ENCODE measurements at regions not wholly inside any gene's neighbourhood (a gene's known extent, or its start where the extent isn't known, plus 50 kb on each side); places are given as distances from the start of the nearest gene placed in this dataset.

DNA sequence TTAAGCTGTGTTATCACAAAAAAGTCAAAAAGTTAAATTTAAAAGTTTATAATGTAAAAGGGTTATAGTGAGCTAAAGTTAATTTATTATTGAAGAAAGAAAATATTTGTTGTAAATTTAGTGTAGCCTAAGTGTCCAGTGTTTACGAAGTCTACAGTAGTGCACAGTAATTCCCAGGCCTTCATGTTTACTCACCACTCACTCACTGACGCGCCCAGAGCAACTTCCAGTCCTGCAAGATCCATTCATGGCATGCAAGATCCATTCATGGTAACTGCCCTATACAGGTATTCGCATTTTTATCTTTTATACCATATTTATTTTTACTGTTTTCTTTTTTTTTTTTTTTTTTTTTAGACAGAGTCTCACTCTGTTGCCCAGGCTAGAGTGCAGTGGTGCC, 69.5 kb downstream of the TPRA1 start:
- intact Hi-C loops (cut with micrococcal nuclease), result no loop called here

More for the DNA sequence above, 69.5 kb downstream of the TPRA1 start:
- H3K27ac ChIP-seq (ENCODE audit: insufficient read depth, low read length), result no peak overlapping the region
- dilution Hi-C loops (cut with HindIII; ENCODE audit: low sequenced_read_pairs, unreplicated experiment) (no loop called here), in situ Hi-C loops (cut with MboI; ENCODE audit: low sequenced_read_pairs) (no loop called here)
- no peak overlapping the region for H3K4me2 ChIP-seq (ENCODE audit: low read depth, low read length)
- no peak overlapping the region for H2AFZ ChIP-seq (replicated peaks; ENCODE audit: low read length, poor library complexity)
- H4K20me1 ChIP-seq (ENCODE audit: insufficient read depth, low read length), result no peaks in the 10 kb centered on the region
- H4K5ac ChIP-seq (ENCODE audit: low read depth, low read length), result no peak overlapping the region
- no peak overlapping the region for H3K9ac ChIP-seq (ENCODE audit: low read depth, low read length)
- no peak overlapping the region for H3K18ac ChIP-seq (ENCODE audit: low read depth, low read length)
- no peak overlapping the region for H2BK5ac ChIP-seq (ENCODE audit: low read depth, low read length, poor library complexity, severe bottlenecking)
- H3K23ac ChIP-seq (ENCODE audit: low read depth, low read length), result no peak overlapping the region
- H2AK9ac ChIP-seq (replicated peaks; ENCODE audit: low read depth, low read length, poor library complexity), result no peak overlapping the region
- ChIA-PET POLR2A (ENCODE audit: unreplicated experiment) (no interaction called here), CTCF (interaction anchor here (0.9 kb wide), 1 partner anchor 26 kb away, joined by 3 read pairs; no protein-coding TSS in a partner anchor)
- H3K9me1 ChIP-seq (ENCODE audit: insufficient read depth, low read length), result peaks cover 2% of the 10 kb centered on the region; the same call in 1 of the 2 replicates
- H3K36me3 ChIP-seq (ENCODE audit: control insufficient read depth, insufficient read depth, low read length), result no peaks in the 10 kb centered on the region
- H4K91ac ChIP-seq (ENCODE audit: insufficient read depth, low read depth, low read length), result no peak overlapping the region
- H3K4ac ChIP-seq (ENCODE audit: low read depth, low read length), result no peak overlapping the region
- H2BK120ac ChIP-seq (ENCODE audit: low read depth, low read length), result no peak overlapping the region
- H2AK5ac ChIP-seq (ENCODE audit: low read depth, low read length), result no peak overlapping the region
- no peak overlapping the region for H2BK20ac ChIP-seq (ENCODE audit: low read depth, low read length)
- no peak overlapping the region for H3K14ac ChIP-seq (replicated peaks; ENCODE audit: low read depth, low read length)
- no peaks in the 10 kb centered on the region for H3K4me1 ChIP-seq (ENCODE audit: control insufficient read depth, insufficient read depth, low read length)
- H3K9me3 ChIP-seq (ENCODE audit: control insufficient read depth, insufficient read depth, low read length), result 0 out of 2 replicates have a peak, but pooled peaks cover 2% of the 10 kb centered on the region
- no peak overlapping the region for H3K4me3 ChIP-seq (ENCODE audit: insufficient read depth, low read depth, low read length)
- no peaks in the 10 kb centered on the region for H3K79me1 ChIP-seq (ENCODE audit: low read depth in 1 of 2, low read length in 2 of 2)
- BruUV-seq (replicated peaks), result no TSS peak
- ATAC-seq (ENCODE audit: low read depth), result no peak
- no peak overlapping the region for H2BK15ac ChIP-seq (ENCODE audit: low read depth, low read length)
- H3K56ac ChIP-seq (ENCODE audit: extremely low read depth, insufficient read depth, low read length), result no peak overlapping the region
- no peak overlapping the region for H4K8ac ChIP-seq (ENCODE audit: low read depth in 2 of 2, low read length in 2 of 2)
- DNase-seq, result no peak
- TF ChIP-seq RFX5 (IDR thresholded peaks at IDR 0.05; ENCODE audit: low read depth, low read length) (no peak), POLR2A (IDR thresholded peaks at IDR 0.05; ENCODE audit: low read depth, low read length) (no peak), MAFK (IDR thresholded peaks at IDR 0.05; ENCODE audit: low read depth, low read length) (no peak)
- TF ChIP-seq, protein P1, sequence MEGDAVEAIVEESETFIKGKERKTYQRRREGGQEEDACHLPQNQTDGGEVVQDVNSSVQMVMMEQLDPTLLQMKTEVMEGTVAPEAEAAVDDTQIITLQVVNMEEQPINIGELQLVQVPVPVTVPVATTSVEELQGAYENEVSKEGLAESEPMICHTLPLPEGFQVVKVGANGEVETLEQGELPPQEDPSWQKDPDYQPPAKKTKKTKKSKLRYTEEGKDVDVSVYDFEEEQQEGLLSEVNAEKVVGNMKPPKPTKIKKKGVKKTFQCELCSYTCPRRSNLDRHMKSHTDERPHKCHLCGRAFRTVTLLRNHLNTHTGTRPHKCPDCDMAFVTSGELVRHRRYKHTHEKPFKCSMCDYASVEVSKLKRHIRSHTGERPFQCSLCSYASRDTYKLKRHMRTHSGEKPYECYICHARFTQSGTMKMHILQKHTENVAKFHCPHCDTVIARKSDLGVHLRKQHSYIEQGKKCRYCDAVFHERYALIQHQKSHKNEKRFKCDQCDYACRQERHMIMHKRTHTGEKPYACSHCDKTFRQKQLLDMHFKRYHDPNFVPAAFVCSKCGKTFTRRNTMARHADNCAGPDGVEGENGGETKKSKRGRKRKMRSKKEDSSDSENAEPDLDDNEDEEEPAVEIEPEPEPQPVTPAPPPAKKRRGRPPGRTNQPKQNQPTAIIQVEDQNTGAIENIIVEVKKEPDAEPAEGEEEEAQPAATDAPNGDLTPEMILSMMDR (conservative IDR thresholded peaks at IDR 0.05; ENCODE audit: low read depth, low read length), result no peak
- peaks cover 10% of the 10 kb centered on the region for H3K27me3 ChIP-seq (ENCODE audit: control insufficient read depth, insufficient read depth, low read length)
- no CpG with 5 or more reads among the region's 4 CpGs for WGBS, 2 experiments (ENCODE audit: extremely low coverage in 2 of 2, insufficient read length in 1 of 2)

All from IMR-90 (cell line).